GM21528 (cell line): ENCODE measurements at regions not wholly inside any gene's neighbourhood (a gene's known extent, or its start where the extent isn't known, plus 50 kb on each side); places are given as distances from the start of the nearest gene placed in this dataset.

ENCODE experiments used
- ATAC-seq: cut with Tn5 transposase; IDR thresholded peaks from one replicate; pipeline ENCODE4 v1.9.1; 2021; ENCODE audit warnings: mild to moderate bottlenecking, moderate library complexity; ENCODE audit not compliant: unreplicated experiment, low FRiP score

DNA sequence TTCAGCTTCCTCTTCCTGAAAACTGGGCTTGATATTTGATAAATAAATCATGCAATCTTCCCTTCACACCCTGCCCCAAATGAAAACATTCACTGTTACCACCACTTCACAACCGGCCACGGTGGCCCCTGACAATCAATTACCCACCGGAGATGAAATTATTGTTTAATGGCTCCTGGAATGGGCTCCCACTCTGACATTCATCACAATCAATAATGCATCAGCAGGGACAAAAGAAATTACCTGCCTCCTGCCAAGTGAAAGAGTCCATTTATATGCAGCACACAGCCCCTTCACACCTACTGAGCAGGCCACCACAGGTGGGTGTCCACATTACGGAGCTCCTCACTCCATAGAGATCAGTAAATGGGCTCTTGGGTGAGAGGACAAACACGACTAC, 193.5 kb upstream of the SNX19 start:
- ATAC-seq, result no peak

- no peak for ATAC-seq
Observed at GRCh38 chr11:131111775-131112174, 195.5 kb upstream of the SNX19 start.

- ATAC-seq, result no peak
Observed at GRCh38 chr11:131118247-131118646, 202.0 kb upstream of the SNX19 start.

- no peak for ATAC-seq
Observed at GRCh38 chr11:131121426-131122333, 205.4 kb upstream of the SNX19 start.

- no peak for ATAC-seq
Observed at GRCh38 chr11:131122448-131122847, 206.2 kb upstream of the SNX19 start.

- ATAC-seq, result no peak
Observed at GRCh38 chr11:131129474-131129873, 213.2 kb upstream of the SNX19 start.

- no peak for ATAC-seq
Observed at GRCh38 chr11:131135611-131136010, 219.3 kb upstream of the SNX19 start.

DNA sequence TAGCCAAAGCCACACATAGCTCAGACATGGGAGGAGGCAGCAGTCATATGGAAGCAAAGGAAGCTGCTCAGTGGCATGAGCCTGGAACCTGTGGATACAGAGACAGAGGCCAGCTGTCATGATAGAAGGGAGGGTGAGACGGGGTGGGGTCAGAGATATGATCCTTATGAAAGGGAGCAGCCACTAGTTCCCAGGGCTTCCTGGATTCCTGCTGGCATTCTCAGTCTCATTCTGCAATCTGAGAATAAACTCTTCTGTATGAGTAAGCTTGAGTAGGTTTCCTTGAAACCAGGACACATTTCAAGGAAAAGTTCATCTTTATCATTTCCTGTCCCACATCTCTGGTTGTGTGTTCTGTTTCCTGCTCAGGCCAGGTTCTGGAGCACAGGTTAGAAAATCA, 220.2 kb upstream of the SNX19 start:
- no peak for ATAC-seq

- no peak for ATAC-seq
Observed at GRCh38 chr11:131137046-131137445, 220.8 kb upstream of the SNX19 start.

DNA sequence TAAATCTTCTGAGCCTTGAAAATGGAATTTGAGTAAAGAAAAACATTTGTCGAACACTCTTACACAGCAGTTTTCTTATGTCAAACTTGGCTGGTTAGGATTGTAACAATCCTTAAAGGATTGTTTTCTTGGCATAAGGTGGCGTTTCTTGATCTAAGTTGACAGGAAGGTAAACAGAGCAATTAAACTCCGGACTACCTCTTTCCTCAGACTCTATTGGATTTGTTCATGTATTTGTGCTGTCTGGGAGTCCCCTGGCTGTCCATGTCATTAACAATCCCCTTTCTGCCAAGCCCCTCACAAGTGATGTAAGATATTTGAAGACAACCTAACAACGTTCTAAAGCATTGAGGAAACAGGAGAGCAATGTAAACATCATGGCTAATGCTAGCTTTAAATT, 222.5 kb upstream of the SNX19 start:
- no peak for ATAC-seq

GRCh38 chr11:131145791-131146190, 224.6 kb upstream of the NTM start:
- ATAC-seq, result no peak

GRCh38 chr11:131146827-131147490, 223.5 kb upstream of the NTM start:
- no peak for ATAC-seq

GRCh38 chr11:131154351-131154750, 216.1 kb upstream of the NTM start:
- no peak for ATAC-seq

- ATAC-seq, result no peak
Observed at GRCh38 chr11:131157678-131158077, 212.7 kb upstream of the NTM start.

DNA sequence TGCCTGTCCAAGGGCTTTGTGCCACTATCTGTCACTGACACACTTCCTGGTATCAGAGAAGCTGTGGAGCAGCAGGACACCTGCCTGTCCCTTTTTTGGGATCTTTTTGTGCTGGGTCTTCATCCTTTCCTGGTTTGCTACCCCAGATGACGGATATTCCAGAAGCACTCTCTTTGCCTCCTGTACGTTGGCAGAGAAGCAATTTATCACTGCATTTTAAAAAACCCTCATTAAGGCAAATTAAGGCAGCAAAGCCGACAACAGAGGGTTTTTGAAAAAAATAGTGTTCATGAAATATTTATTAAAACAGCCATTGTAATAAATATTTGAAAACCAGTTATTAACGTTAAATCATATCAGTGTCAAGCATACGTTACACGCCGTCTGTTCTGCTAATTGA, 209.6 kb upstream of the NTM start:
- no peak for ATAC-seq

- no peak for ATAC-seq
Observed at GRCh38 chr11:131163613-131164012, 206.8 kb upstream of the NTM start.

GRCh38 chr11:131165036-131165435, 205.4 kb upstream of the NTM start:
- no peak for ATAC-seq

- no peak for ATAC-seq
Observed at GRCh38 chr11:131168839-131169713, 201.3 kb upstream of the NTM start.

- ATAC-seq, result no peak
Observed at GRCh38 chr11:131172011-131172410, 198.4 kb upstream of the NTM start.

GRCh38 chr11:131178020-131178419, 192.4 kb upstream of the NTM start:
- ATAC-seq, result no peak

DNA sequence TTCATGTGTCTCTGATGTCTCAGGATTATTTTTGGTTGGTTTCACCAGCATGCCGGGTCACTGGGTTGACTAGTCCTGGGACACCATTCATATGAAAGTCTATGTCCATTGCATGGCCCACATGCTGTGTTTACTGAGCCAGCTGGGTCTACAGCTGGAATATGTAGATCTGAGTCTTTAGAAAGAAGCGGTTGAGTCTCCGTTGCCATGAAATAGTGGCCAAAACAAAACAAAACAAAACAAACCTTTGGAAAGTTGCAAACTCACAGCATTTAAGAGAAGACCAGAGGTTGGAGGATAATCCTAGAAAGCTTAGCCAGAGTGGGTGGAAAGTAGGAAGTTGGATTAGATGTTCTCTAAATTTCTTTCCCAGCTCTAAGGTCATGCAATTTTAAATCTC, 191.8 kb upstream of the NTM start:
- no peak for ATAC-seq
